HTR-8/SVneo (cell line): ENCODE measurements at regions not wholly inside any gene's neighbourhood (a gene's known extent, or its start where the extent isn't known, plus 50 kb on each side); places are given as distances from the start of the nearest gene placed in this dataset.
"Not testable (repeated sequence)": the region's sequence is repeated elsewhere in the genome, so short reads cannot be mapped to it uniquely, and the experiment has no call there.

Experiments used
- DNase-seq: peaks from one replicate; pipeline ENCODE4 v3.0.0; 2011; ENCODE audit warnings: low spot score, mixed read lengths; ENCODE audit not compliant: insufficient read length
- FAIRE-seq: peaks from 2 replicates; lab custom pipeline; 2011; peaks lifted over from hg19 to GRCh38; lab: Jason Lieb, UNC

DNA sequence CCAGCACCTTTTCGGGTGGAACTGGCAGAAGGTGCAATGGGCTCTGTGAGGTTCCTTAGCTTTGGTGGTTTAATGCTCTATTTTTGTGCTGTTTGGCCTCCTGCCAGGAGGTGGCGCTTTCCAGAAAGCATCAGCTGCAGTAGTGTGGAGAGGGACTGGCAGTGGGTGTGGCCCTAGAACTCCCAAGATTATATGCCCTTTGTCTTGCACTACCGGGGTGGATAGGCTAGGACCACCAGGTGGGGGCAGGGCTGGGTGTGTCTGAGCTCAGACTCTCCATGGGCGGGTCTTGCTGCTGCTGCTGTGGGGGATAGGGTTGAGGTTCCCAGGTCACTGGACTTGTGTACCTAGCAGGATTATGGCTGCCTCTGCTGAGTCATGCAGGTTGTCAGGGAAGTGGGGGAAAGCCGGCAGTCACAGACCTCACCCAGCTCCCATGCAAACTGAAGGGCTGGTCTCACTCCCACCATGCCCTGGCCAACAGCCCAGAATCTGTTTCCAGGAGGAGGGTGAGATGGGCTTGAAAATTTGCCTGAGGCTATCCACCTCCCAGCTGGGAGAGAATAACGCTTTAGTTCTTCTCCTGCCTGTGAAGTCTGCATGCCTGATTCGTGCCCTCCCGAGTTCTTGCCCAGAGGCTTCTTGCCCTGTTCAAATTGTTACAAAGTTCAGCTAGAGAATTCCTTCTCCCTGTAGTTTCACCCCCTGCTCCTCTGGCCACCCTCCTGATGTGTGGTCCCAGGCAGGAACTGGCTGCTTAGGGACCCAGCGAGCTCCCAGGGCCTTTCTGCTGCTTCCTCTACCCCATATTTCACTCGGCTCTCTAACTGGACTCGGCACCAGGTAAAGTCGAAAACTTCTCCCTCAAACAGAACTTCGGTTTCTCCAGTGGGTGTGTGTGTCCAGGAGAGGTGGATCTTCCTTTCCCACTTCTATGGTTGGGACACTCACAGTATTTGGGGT, 76.5 kb upstream of the BTG3 start:
- DNase-seq = peak; percentile 42
- peak; percentile 16 for FAIRE-seq

GRCh38 chr21:17682924-17683323, 70.2 kb upstream of the BTG3 start:
- no peak for FAIRE-seq
- DNase-seq = no peak

- FAIRE-seq (no peak), DNase-seq (peak; percentile 58)
Measured at GRCh38 chr21:17679002-17679600, 66.4 kb upstream of the BTG3 start.

- FAIRE-seq, DNase-seq: not testable (repeated sequence)
Measured at GRCh38 chr21:17676930-17677329, 64.2 kb upstream of the BTG3 start.

DNA sequence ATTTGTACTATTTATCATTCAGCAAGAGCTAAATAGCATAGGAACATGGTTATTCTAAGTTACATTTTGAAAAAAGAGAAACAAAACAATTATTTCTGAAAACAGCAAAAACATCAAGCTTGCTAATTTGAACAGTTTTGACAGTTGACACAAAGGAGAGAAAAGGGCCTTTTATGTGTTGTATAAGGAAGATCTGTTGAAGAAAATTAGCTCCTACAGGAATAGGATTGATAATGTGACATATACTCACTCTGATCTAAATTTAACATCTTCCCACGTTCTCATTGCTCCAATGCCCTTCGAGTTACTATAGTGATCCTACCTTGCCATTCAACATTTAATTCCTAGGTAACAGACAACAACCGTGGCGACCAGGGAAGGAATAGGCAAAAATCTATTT, 61.4 kb upstream of the BTG3 start:
- DNase-seq (no peak), FAIRE-seq (no peak)

DNA sequence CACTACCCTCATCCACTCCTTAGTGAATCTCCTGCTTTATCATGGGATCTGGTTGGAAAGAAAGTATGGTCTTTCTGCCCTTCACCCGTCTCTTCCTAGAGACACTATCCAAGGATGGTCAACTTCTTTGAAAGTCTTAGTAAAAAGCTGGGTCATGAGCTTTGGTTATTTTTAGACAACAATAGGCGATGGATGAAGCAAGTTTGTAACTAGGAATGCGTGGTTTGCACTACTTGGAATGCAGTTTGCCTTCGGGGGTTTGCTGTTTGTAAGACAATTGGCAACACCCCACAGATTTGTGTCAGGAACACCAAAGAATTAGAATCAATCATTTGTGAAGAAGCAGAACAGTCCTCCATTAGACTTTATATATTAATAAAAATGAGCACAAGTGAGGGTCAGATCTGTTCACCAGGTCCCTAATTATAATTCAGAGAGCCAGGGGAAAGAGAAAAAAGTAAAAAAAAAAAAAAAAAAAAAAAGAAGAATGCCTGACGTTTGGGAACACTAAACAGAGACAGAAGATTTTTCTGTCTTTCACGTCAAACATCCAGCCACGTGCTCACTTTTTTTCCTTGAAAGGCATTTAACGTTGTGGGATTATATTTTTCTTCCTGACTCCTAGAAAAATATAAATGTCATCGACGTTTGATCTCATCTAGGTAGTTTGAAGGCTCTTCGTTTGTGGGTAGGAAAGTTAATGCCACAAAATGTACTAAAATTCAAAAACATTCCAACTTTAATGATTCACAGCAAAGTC, 60.7 kb upstream of the BTG3 start:
- FAIRE-seq (no peak), DNase-seq (peak; percentile 25)

GRCh38 chr21:17671733-17672132, 59.0 kb upstream of the BTG3 start:
- DNase-seq = no peak
- FAIRE-seq = no peak

- FAIRE-seq (no peak), DNase-seq (no peak)
Measured at GRCh38 chr21:17668479-17669140, 55.9 kb upstream of the BTG3 start.

- FAIRE-seq (no peak), DNase-seq (no peak)
Measured at GRCh38 chr21:17667256-17667655, 54.6 kb upstream of the BTG3 start.
